Neutrophil (primary cell): ENCODE measurements at regions not wholly inside any gene's neighbourhood (a gene's known extent, or its start where the extent isn't known, plus 50 kb on each side); places are given as distances from the start of the nearest gene placed in this dataset.

Source experiments
- H3K27ac ChIP-seq: fragments of 200-600 bp; sonication (generic); 2 replicates; pipeline ENCODE4 v1.5.1; 2016; ENCODE audit warnings: mild to moderate bottlenecking, moderate library complexity
- H3K27me3 ChIP-seq: fragments of 200-600 bp; sonication (generic); 2 replicates; pipeline ENCODE4 v1.6.0; 2016; ENCODE audit warnings: mild to moderate bottlenecking
- H3K36me3 ChIP-seq: fragments of 200-600 bp; sonication (generic); 2 replicates; pipeline ENCODE4 v1.5.1; 2017
- H3K4me1 ChIP-seq, 2 experiments: fragments of 200-600 bp in 1 of 2; sonication (generic) in 1 of 2; 1 replicate in 1 of 2; 2 replicates in 1 of 2; pipeline versions ENCODE4 v1.5.1 to v1.6.1; 2013 to 2016; ENCODE audit warnings: low read depth in 1 of 2, low read length in 1 of 2, mild to moderate bottlenecking in 1 of 2, moderate library complexity in 1 of 2; ENCODE audit not compliant: control insufficient read depth in 1 of 2, insufficient read depth in 1 of 2
- H3K4me3 ChIP-seq, 2 experiments: fragments of 200-600 bp in 1 of 2; sonication (generic) in 1 of 2; 1 replicate in 1 of 2; 2 replicates in 1 of 2; pipeline ENCODE4 v1.5.1; 2013 to 2016; ENCODE audit warnings: low read depth in 1 of 2, low read length in 1 of 2, mild to moderate bottlenecking in 1 of 2, moderate library complexity in 1 of 2
- H3K9me3 ChIP-seq: fragments of 200-600 bp; sonication (generic); 2 replicates; pipeline ENCODE4 v1.5.1; 2016
- TF ChIP-seq, protein P1 (sequence below): fragments of 200-600 bp; sonication (generic); IDR thresholded peaks from 2 replicates; pipeline ENCODE4 v1.5.1; 2016; ENCODE audit warnings: antibody characterized with exemption

DNA sequence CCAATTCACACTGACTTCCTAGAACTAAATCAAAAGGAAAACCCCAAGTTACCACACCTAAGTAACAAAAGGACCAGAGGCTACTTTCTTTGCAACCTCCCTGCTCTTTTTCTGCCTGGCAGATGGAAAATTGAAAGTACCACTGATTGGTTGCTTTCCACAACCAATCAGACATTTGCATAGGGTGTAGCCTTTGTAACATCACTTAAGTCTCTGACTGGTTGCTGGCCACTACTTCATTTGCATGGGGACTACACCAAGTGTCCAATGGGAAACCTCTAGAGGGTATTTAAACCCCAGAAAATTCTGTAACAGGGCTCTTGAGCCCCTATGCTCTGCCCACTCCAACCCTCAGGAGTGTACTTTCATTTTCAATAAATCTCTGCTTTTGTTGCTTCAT lies 365.0 kb downstream of the LTN1 start:
- TF ChIP-seq, protein P1, sequence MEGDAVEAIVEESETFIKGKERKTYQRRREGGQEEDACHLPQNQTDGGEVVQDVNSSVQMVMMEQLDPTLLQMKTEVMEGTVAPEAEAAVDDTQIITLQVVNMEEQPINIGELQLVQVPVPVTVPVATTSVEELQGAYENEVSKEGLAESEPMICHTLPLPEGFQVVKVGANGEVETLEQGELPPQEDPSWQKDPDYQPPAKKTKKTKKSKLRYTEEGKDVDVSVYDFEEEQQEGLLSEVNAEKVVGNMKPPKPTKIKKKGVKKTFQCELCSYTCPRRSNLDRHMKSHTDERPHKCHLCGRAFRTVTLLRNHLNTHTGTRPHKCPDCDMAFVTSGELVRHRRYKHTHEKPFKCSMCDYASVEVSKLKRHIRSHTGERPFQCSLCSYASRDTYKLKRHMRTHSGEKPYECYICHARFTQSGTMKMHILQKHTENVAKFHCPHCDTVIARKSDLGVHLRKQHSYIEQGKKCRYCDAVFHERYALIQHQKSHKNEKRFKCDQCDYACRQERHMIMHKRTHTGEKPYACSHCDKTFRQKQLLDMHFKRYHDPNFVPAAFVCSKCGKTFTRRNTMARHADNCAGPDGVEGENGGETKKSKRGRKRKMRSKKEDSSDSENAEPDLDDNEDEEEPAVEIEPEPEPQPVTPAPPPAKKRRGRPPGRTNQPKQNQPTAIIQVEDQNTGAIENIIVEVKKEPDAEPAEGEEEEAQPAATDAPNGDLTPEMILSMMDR, result no peak
- Histone ChIP-seq H3K9me3 (no peaks in the 10 kb centered on the region), H3K4me1 (no peaks in the 10 kb centered on the region), H3K27ac (no peak overlapping the region), H3K36me3 (no peaks in the 10 kb centered on the region), H3K4me3 (no peak overlapping the region), H3K27me3 (no peaks in the 10 kb centered on the region)

DNA sequence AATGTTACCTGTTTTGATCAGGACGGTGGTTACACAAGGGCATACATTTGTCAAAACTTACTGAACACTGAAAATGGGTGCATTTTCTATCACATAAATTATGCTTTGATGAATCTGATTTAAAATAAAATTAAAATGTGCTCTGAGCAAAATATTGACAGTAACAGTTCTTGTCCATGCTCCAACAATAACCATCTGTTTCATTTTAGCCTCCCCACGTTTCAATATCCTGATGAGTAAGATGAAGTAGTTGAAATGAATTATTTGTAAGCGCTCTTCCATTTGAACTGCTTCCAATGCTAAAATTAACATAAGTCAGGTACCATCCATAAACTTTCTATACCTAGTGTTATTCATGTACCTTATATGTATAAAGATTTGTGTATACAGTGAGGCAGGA lies 365.4 kb downstream of the LTN1 start:
- no peaks in the 10 kb centered on the region for H3K27me3 ChIP-seq

DNA sequence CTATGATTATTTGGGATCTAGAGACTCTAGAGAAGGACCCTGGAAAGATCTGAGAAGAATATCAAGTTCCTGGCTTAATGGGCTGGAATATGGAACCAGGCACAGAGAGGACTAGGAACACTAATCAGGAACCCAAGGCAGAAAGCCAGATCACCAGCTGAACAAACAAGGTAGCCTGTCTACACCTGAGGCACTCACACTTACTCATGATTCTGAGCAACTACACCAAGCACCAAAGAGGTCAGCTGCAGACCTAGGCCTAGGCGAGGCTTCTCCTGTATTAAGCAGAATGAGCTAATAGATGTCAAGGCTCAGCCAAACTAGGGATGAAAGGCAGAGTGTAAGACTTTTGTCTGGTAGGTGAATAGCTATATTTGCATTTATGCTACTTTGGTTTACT lies 368.1 kb downstream of the LTN1 start:
- Histone ChIP-seq H3K9me3 (no peaks in the 10 kb centered on the region), H3K27ac (no peak overlapping the region), H3K27me3 (no peaks in the 10 kb centered on the region), H3K4me1 (no peaks in the 10 kb centered on the region), H3K36me3 (no peaks in the 10 kb centered on the region), H3K4me3 (no peak overlapping the region)
- TF ChIP-seq, protein P1, result no peak

More for the DNA sequence above, 365.4 kb downstream of the LTN1 start:
- no peak overlapping the region for H3K27ac ChIP-seq
- H3K4me3 ChIP-seq, result no peak overlapping the region
- no peaks in the 10 kb centered on the region for H3K9me3 ChIP-seq
- H3K4me1 ChIP-seq, result no peaks in the 10 kb centered on the region
- no peaks in the 10 kb centered on the region for H3K36me3 ChIP-seq
- TF ChIP-seq, protein P1, result no peak

DNA sequence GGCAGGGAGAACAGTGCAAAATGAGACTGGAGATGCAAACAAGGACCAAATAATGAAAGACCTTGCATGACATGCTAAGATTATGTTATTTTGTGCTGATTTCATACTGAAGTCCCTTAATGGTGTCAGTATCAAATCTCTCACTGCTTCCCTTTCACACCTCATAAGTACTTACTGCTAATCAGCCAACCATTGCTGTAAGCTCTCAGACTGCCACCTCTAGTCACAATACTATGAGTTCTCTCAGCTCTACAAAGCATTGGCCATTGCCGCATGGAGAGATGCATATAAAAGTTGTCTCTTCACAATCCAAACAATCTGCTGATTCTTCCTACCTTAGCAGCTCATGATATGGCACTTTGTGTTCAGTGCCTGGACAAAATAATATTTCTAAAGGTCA lies 375.4 kb downstream of the LTN1 start:
- Histone ChIP-seq H3K4me1 (no peaks in the 10 kb centered on the region), H3K9me3 (no peaks in the 10 kb centered on the region), H3K36me3 (no peaks in the 10 kb centered on the region), H3K27me3 (no peaks in the 10 kb centered on the region), H3K4me3 (no peak overlapping the region), H3K27ac (no peak overlapping the region)
- TF ChIP-seq, protein P1, result no peak

DNA sequence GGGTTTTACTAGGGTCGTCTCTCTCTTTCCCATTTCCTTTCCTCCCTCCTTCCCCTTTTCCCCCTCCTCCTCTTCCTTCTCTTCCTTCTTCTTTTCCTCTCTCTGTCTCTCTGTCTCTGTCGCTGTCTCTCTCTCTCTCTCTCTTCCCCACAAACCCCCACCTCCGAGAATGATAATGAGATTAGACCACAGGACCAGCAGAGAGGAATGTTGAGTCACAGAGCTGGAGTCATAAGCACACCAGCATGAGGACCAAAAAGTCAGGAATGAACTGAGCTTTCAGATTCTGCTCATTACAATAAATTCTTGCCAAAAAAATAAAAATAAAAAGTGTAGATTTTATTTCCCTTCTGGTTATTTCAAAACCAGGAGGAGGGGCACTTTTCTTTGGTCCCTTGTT lies 377.4 kb downstream of the LTN1 start:
- no peaks in the 10 kb centered on the region for H3K9me3 ChIP-seq
- TF ChIP-seq, protein P1, result no peak
- no peaks in the 10 kb centered on the region for H3K36me3 ChIP-seq
- H3K4me1 ChIP-seq, result no peaks in the 10 kb centered on the region
- H3K4me3 ChIP-seq, result no peak overlapping the region
- H3K27me3 ChIP-seq, result no peaks in the 10 kb centered on the region
- no peak overlapping the region for H3K27ac ChIP-seq

DNA sequence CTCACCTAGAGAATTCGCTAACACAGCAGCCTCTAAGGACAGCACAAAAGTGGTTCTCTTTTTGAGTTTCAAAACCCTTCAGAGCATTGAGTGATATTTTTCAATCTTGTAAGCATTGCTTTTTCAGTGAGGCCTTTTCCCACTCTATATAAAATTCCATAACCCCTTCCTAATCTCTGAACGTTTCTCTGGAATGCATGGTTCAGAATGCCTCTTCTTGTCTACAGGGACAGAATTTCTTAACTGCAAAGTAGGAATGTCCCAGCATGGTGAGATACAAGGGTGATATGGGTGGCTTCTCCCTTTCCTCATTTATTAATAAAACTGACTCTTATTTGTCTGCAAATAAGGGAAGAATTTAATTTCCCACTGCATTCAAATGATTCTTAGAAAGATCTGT lies 377.9 kb downstream of the LTN1 start:
- H3K27ac ChIP-seq, result no peak overlapping the region
- H3K4me3 ChIP-seq, result no peak overlapping the region
- H3K27me3 ChIP-seq, result no peaks in the 10 kb centered on the region
- TF ChIP-seq, protein P1, result no peak
- no peaks in the 10 kb centered on the region for H3K36me3 ChIP-seq
- H3K9me3 ChIP-seq, result no peaks in the 10 kb centered on the region
- no peaks in the 10 kb centered on the region for H3K4me1 ChIP-seq
